NCI-H1436 (cell line): ENCODE measurements at regions not wholly inside any gene's neighbourhood (a gene's known extent, or its start where the extent isn't known, plus 50 kb on each side); places are given as distances from the start of the nearest gene placed in this dataset.

ENCODE experiments used
- DNase-seq: peaks from one replicate; lab custom pipeline; 2025; lab: John Stamatoyannopoulos, UW

DNA sequence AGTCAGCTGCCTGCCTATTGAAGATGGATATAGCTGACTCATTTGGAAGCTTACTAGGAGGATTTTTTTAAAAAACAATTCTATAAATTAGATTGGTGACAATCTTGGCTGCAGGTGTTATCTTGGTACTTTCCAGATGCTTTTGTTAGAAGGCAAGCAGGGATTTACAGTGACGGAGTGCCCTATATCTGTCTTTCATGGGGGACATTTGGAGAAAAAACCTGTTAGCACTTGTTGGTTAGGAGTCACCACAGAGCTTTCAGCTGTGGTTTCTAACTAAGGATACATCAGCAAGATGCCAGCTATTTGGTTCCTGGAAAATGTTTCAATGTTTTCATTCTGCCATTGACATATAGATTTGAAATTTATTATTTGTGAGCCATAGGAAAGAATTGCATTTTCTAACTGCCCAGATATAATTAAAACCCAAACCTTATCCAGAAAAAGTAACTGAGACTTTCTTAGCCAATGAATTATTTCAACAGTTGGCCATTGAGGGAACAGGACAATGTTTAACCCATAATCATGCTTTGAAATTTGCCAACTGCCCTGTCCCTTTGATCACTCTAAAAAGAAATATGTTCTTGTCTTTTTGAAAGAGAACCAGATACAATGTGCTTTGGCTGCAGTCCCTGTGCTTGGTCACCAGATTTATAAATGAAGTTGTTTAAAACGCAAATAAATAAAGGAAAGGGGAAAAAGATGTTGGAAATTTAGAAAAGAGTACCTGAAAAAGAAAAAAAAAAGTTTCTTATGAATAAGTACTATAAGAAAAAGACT is 761.0 kb upstream of the CXADR start:
- DNase-seq, result no peak

GRCh38 chr21:16752475-16752857 is 760.4 kb upstream of the CXADR start:
- no peak for DNase-seq

- no peak for DNase-seq
Measured at GRCh38 chr21:16755061-16755460, 757.8 kb upstream of the CXADR start.

- no peak for DNase-seq
Measured at GRCh38 chr21:16767201-16767600, 745.6 kb upstream of the CXADR start.

DNA sequence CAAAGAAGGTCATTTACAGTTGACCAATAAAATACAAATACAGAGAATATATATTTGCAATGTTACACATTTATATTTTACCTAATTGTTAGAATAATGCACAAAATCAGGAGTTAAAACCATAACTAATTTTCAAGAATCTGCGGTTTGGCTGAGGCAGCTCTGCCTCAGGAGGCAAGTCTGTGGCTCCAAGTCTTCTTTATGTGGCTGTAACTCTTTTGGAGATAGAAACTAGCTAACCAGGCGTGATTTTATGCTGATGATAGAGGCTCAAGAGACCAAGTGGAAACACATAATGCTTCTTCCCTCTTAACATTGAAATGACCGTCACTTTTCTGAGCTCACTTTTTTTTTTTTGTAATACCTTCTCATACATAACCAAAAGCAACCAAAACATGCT is 744.7 kb upstream of the CXADR start:
- no peak for DNase-seq

GRCh38 chr21:16770266-16770665 is 742.6 kb upstream of the CXADR start:
- DNase-seq, result no peak

DNA sequence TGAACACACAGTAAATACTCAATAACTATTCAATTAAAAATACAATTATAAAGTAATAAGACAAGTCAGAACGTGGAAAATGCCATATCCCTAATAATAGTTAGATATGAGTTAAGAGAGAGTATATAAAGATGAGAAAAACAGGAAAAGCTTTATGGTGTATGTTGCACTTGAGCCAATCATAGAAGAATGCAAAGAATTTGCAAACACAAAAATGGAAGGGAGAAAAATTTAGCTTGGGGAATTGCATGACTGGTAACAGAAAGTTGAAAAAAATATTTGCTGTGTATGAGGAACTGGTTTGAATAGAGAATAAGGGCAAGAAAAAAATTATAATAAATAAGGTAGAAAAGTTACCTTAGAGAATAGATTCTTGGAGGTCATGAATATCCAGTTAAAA is 739.6 kb upstream of the CXADR start:
- no peak for DNase-seq

GRCh38 chr21:16775076-16775475 is 737.8 kb upstream of the CXADR start:
- DNase-seq, result no peak

DNA sequence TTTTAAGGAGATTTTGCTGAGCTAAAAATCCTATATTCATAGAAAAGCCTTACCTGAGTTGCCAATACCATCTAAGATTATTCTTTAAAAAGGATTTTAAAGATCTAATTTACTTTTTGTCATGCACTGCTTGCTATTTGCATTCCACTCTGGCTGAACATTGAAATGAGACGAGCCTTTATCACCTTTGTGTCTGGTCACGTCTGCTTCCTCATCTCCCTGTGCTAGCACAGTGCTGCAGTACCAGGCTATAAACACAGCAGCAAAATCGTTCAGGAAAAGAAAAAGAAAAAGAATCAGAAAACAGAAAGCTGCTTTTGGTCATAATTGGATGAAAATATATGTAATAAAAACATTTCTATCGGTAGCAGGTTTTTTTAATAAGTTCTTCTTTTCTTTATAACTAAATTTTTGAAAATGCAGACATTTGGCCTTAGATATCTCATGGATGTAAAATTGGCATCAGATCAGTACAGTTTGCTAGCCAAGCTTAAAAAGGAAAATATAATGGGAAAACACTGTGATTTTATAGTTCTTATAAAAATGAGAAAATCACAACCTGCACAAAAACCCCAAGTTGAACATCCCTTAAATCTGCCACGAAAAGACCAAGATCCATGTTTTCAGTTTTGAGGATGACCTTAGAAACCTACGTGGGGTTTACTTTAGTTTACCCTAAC is 735.7 kb upstream of the CXADR start:
- no peak for DNase-seq

- no peak for DNase-seq
Measured at GRCh38 chr21:16788584-16788983, 724.3 kb upstream of the CXADR start.

GRCh38 chr21:16789636-16790035 is 723.2 kb upstream of the CXADR start:
- no peak for DNase-seq

- no peak for DNase-seq
Measured at GRCh38 chr21:16792101-16792500, 720.7 kb upstream of the CXADR start.

GRCh38 chr21:16794950-16795349 is 717.9 kb upstream of the CXADR start:
- DNase-seq, result no peak

DNA sequence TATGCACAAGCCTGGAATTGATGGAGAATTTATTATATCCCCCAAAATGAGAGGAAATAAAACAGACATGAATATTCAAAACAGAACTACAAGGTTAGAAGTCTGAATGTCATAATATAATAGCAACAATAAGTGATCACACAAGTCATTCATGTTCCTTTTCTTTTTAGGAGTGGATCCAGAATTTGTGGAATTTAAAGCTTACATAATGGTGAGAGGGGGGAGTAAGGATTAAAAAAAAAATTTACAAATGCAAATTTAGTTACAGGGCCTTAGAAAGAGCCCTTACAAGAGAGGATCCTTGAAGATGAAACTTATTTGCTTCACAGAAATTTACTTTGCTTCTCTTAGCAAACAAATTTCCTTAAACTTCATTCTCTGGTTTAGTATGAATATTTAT is 716.1 kb upstream of the CXADR start:
- DNase-seq, result no peak

DNA sequence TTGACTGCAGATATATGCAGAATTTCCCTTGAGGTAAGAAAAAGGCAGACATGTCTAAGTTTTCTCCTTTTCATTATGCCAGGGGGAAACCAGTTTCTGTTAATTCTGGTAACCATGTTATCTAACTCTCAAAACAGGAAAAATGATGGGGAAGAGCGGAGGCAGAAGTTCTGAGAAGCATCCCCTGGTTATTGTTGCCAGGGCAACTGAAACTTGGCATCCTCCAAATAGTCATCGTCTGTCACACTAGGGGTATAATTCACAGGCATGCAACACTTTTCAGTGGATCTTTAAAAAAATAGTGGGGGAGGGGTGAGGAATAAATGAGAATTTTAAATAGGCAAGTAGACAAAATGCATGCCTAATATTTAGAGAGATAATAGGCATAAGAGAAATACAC is 715.3 kb upstream of the CXADR start:
- no peak for DNase-seq

GRCh38 chr21:16797966-16798365 is 714.9 kb upstream of the CXADR start:
- DNase-seq, result no peak

- DNase-seq, result no peak
Measured at GRCh38 chr21:16800536-16801275, 712.1 kb upstream of the CXADR start.

- DNase-seq, result no peak
Measured at GRCh38 chr21:16811011-16811410, 701.8 kb upstream of the CXADR start.

DNA sequence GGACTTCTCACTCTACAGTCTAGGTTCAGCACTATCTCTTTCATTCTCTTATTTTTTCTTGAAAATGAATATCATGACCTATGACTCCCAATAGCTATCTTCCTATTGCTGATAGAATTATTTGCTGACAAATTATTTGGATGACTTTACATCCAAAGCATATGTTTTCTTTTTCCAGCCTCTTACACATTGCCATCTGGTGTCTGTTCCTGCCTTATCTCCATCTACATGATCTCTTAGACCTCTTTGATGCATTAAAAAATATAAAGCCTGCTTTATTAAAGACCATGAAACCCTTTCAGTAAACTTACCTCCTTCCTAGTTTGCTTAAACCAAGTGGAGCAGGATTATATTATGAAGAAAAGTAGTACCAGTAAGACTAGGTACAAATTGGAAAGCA is 700.9 kb upstream of the CXADR start:
- DNase-seq, result no peak

GRCh38 chr21:16815243-16815642 is 697.6 kb upstream of the CXADR start:
- no peak for DNase-seq

- DNase-seq, result no peak
Measured at GRCh38 chr21:16821588-16821987, 691.3 kb upstream of the CXADR start.

GRCh38 chr21:16829532-16829931 is 683.3 kb upstream of the CXADR start:
- DNase-seq, result no peak

GRCh38 chr21:16832791-16833190 is 680.1 kb upstream of the CXADR start:
- no peak for DNase-seq
